Transverse colon (tissue), 4 donors: ENCODE measurements at regions not wholly inside any gene's neighbourhood (a gene's known extent, or its start where the extent isn't known, plus 50 kb on each side); places are given as distances from the start of the nearest gene placed in this dataset.

Source experiments
- POLR2A ChIP-seq: fragments of 450-650 bp; IDR thresholded peaks from one replicate; pipeline ENCODE4 v1.6.1; 2016; ENCODE audit warnings: antibody characterized with exemption, mild to moderate bottlenecking, moderate library complexity
- POLR2AphosphoS5 ChIP-seq, 3 donors: sonication (generic); formaldehyde crosslinking; IDR thresholded peaks; one replicate each; pipeline ENCODE4 v1.6.1; 2016; ENCODE audit warnings: antibody characterized with exemption in 3 of 3
- TF ChIP-seq, protein P1 (sequence below), 5 experiments: fragments of 200-600 bp in 3 of 5; fragments of 450-650 bp in 2 of 5; sonication (generic) in 3 of 5; IDR thresholded peaks; 1 replicate in 2 of 5; 2 replicates in 3 of 5; pipeline ENCODE4 v1.5.1; 2016 to 2017; ENCODE audit warnings: antibody characterized with exemption in 5 of 5, inconsistent platforms in 3 of 5, mild to moderate bottlenecking in 2 of 5, moderate library complexity in 1 of 5

- TF ChIP-seq, protein P1, sequence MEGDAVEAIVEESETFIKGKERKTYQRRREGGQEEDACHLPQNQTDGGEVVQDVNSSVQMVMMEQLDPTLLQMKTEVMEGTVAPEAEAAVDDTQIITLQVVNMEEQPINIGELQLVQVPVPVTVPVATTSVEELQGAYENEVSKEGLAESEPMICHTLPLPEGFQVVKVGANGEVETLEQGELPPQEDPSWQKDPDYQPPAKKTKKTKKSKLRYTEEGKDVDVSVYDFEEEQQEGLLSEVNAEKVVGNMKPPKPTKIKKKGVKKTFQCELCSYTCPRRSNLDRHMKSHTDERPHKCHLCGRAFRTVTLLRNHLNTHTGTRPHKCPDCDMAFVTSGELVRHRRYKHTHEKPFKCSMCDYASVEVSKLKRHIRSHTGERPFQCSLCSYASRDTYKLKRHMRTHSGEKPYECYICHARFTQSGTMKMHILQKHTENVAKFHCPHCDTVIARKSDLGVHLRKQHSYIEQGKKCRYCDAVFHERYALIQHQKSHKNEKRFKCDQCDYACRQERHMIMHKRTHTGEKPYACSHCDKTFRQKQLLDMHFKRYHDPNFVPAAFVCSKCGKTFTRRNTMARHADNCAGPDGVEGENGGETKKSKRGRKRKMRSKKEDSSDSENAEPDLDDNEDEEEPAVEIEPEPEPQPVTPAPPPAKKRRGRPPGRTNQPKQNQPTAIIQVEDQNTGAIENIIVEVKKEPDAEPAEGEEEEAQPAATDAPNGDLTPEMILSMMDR (IDR thresholded peaks at IDR 0.05): no peak
- TF ChIP-seq POLR2A: no peak
- no peak for TF ChIP-seq POLR2AphosphoS5 (IDR thresholded peaks at IDR 0.05)
Observed at GRCh38 chr14:53213761-53214160, 60.6 kb upstream of the DDHD1 start.
